D721Med (cell line): ENCODE measurements at regions not wholly inside any gene's neighbourhood (a gene's known extent, or its start where the extent isn't known, plus 50 kb on each side); places are given as distances from the start of the nearest gene placed in this dataset.

ENCODE experiments used
- DNase-seq: peaks from one replicate; pipeline ENCODE4 v3.0.0; 2011; ENCODE audit warnings: low spot score; ENCODE audit not compliant: insufficient read length
- FAIRE-seq: peaks from 2 replicates; lab custom pipeline; 2011; peaks lifted over from hg19 to GRCh38; lab: Jason Lieb, UNC
- CTCF ChIP-seq: IDR thresholded peaks from 2 replicates; pipeline ENCODE4 v1.5.1; 2012; ENCODE audit warnings: mild to moderate bottlenecking, control low read depth; ENCODE audit not compliant: insufficient read depth; ENCODE audit errors: missing control alignments

- no peak for TF ChIP-seq CTCF
- FAIRE-seq = no peak
- DNase-seq = no peak
These were observed 92.7 kb upstream of the AKR1E2 start for GRCh38 chr10:4733150-4733842.

GRCh38 chr10:4730998-4731397 lies 95.0 kb upstream of the AKR1E2 start:
- TF ChIP-seq CTCF = no peak
- FAIRE-seq = no peak
- DNase-seq = no peak

- FAIRE-seq (no peak), DNase-seq (no peak)
- TF ChIP-seq CTCF = no peak
These were observed 99.9 kb upstream of the AKR1E2 start for GRCh38 chr10:4725917-4726606.

- no peak for FAIRE-seq
- TF ChIP-seq CTCF = no peak
- DNase-seq = no peak
These were observed 102.1 kb upstream of the AKR1E2 start for GRCh38 chr10:4723860-4724259.

GRCh38 chr10:4721999-4722753 lies 103.8 kb upstream of the AKR1E2 start:
- TF ChIP-seq CTCF = no peak
- FAIRE-seq (no peak), DNase-seq (no peak)

GRCh38 chr10:4720463-4720862 lies 105.5 kb upstream of the AKR1E2 start:
- FAIRE-seq = no peak
- TF ChIP-seq CTCF = no peak
- no peak for DNase-seq
